ENCODE measurements at regions not wholly inside any gene's neighbourhood (a gene's known extent, or its start where the extent isn't known, plus 50 kb on each side); places are given as distances from the start of the nearest gene placed in this dataset.

- Histone ChIP-seq H3K4me1 (no peaks in the 10 kb centered on the region), H3K36me3 (no peaks in the 10 kb centered on the region), H3K27me3 (no peaks in the 10 kb centered on the region), H3K4me3 (replicated peaks in 1 of 3) (no peak overlapping the region), H3K27ac (no peak overlapping the region), H3K9me3 (no peaks in the 10 kb centered on the region)
- intact Hi-C loops (cut with DNase I): no loop called here
- DNase-seq: no peak
- WGBS, 2 donors: 63 to 67% methylated on average over 9 to 14 of the region's 15 CpGs
- TF ChIP-seq CTCF (IDR thresholded peaks at IDR 0.05) (no peak), POLR2A (IDR thresholded peaks at IDR 0.05) (no peak)
These were observed 68.2 kb upstream of the SHISAL1 start for GRCh38 chr22:44380756-44381486.

GRCh38 chr22:44379817-44380755 is 67.3 kb upstream of the SHISAL1 start:
- H3K4me1 ChIP-seq: no peaks in the 10 kb centered on the region
- H3K9me3 ChIP-seq: no peaks in the 10 kb centered on the region
- intact Hi-C loops (cut with DNase I): no loop called here
- H3K27ac ChIP-seq: no peak overlapping the region
- no peaks in the 10 kb centered on the region for H3K27me3 ChIP-seq
- 85 to 86% methylated on average over 11 to 14 of the region's 14 CpGs for WGBS, 2 donors
- TF ChIP-seq CTCF (IDR thresholded peaks at IDR 0.05): no peak
- no peak for TF ChIP-seq POLR2A (IDR thresholded peaks at IDR 0.05)
- H3K4me3 ChIP-seq (replicated peaks in 1 of 3): no peak overlapping the region
- no peaks in the 10 kb centered on the region for H3K36me3 ChIP-seq
- DNase-seq: no peak

GRCh38 chr22:44378380-44378779 is 65.6 kb upstream of the SHISAL1 start:
- Histone ChIP-seq H3K27me3 (no peaks in the 10 kb centered on the region), H3K4me1 (no peaks in the 10 kb centered on the region), H3K36me3 (no peaks in the 10 kb centered on the region), H3K9me3 (no peaks in the 10 kb centered on the region), H3K27ac (no peak overlapping the region), H3K4me3 (replicated peaks in 1 of 3) (no peak overlapping the region)
- intact Hi-C loops (cut with DNase I): no loop called here
- DNase-seq: no peak
- no peak for TF ChIP-seq POLR2A (IDR thresholded peaks at IDR 0.05)
- no peak for TF ChIP-seq CTCF (IDR thresholded peaks at IDR 0.05)

- intact Hi-C loops (cut with DNase I): no loop called here
- no peak for DNase-seq
- Histone ChIP-seq H3K4me3 (replicated peaks in 1 of 3) (no peak overlapping the region), H3K27ac (no peak overlapping the region), H3K27me3 (no peaks in the 10 kb centered on the region), H3K4me1 (no peaks in the 10 kb centered on the region), H3K36me3 (no peaks in the 10 kb centered on the region), H3K9me3 (no peaks in the 10 kb centered on the region)
- no peak for TF ChIP-seq POLR2A (IDR thresholded peaks at IDR 0.05)
- no peak for TF ChIP-seq CTCF (IDR thresholded peaks at IDR 0.05)
- 76 to 82% methylated on average over 1 of the region's 1 CpG for WGBS, 2 donors
These were observed 62.7 kb upstream of the SHISAL1 start for GRCh38 chr22:44375451-44375850.

- no peaks in the 10 kb centered on the region for H3K9me3 ChIP-seq
- WGBS, 2 donors: 50 to 53% methylated on average over 1 to 3 of the region's 3 CpGs
These were observed 60.5 kb upstream of the SHISAL1 start for GRCh38 chr22:44373234-44373633.

More at GRCh38 chr22:44373234-44373633, 60.5 kb upstream of the SHISAL1 start:
- peak in 1 of 2 donors; percentile 12 for DNase-seq
- TF ChIP-seq CTCF (IDR thresholded peaks at IDR 0.05): no peak
- no peak for TF ChIP-seq POLR2A (IDR thresholded peaks at IDR 0.05)
- no peaks in the 10 kb centered on the region for H3K4me1 ChIP-seq
- intact Hi-C loops (cut with DNase I): no loop called here
- no peaks in the 10 kb centered on the region for H3K36me3 ChIP-seq
- no peak overlapping the region for H3K27ac ChIP-seq
- no peaks in the 10 kb centered on the region for H3K27me3 ChIP-seq
- no peak overlapping the region for H3K4me3 ChIP-seq (replicated peaks in 1 of 3)
